ENCODE measurements at regions not wholly inside any gene's neighbourhood (a gene's known extent, or its start where the extent isn't known, plus 50 kb on each side); places are given as distances from the start of the nearest gene placed in this dataset.

DNA sequence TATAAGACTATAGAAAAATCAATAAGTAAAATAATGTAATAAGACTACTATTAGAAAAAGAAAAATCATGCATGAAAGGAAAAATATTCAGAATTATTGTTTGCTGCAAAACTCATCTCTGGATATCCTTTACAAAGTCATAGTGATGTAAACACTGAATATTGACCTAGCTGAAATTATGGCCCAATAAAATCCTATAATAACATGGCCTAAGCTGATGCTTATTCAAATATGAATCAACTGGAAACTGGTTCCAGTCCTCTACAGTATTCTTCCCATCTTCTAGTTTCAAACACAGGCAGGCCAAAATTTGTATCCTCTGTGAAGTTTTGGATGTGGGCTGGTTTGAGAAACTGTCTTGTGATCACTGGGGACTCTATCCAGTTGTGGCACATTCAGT lies 134.5 kb downstream of the CNTN3 start:
- TF ChIP-seq POLR2AphosphoS5 (IDR thresholded peaks at IDR 0.05) (no peak), POLR2A (IDR thresholded peaks at IDR 0.05) (no peak)
- TF ChIP-seq, protein P1, sequence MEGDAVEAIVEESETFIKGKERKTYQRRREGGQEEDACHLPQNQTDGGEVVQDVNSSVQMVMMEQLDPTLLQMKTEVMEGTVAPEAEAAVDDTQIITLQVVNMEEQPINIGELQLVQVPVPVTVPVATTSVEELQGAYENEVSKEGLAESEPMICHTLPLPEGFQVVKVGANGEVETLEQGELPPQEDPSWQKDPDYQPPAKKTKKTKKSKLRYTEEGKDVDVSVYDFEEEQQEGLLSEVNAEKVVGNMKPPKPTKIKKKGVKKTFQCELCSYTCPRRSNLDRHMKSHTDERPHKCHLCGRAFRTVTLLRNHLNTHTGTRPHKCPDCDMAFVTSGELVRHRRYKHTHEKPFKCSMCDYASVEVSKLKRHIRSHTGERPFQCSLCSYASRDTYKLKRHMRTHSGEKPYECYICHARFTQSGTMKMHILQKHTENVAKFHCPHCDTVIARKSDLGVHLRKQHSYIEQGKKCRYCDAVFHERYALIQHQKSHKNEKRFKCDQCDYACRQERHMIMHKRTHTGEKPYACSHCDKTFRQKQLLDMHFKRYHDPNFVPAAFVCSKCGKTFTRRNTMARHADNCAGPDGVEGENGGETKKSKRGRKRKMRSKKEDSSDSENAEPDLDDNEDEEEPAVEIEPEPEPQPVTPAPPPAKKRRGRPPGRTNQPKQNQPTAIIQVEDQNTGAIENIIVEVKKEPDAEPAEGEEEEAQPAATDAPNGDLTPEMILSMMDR (IDR thresholded peaks at IDR 0.05): no peak

Measured in breast epithelium (tissue), 3 donors.